ENCODE measurements at regions not wholly inside any gene's neighbourhood (a gene's known extent, or its start where the extent isn't known, plus 50 kb on each side); places are given as distances from the start of the nearest gene placed in this dataset.
A peak's percentile ranks its signal among the peaks of the same experiment; 100 is the strongest.

DNA sequence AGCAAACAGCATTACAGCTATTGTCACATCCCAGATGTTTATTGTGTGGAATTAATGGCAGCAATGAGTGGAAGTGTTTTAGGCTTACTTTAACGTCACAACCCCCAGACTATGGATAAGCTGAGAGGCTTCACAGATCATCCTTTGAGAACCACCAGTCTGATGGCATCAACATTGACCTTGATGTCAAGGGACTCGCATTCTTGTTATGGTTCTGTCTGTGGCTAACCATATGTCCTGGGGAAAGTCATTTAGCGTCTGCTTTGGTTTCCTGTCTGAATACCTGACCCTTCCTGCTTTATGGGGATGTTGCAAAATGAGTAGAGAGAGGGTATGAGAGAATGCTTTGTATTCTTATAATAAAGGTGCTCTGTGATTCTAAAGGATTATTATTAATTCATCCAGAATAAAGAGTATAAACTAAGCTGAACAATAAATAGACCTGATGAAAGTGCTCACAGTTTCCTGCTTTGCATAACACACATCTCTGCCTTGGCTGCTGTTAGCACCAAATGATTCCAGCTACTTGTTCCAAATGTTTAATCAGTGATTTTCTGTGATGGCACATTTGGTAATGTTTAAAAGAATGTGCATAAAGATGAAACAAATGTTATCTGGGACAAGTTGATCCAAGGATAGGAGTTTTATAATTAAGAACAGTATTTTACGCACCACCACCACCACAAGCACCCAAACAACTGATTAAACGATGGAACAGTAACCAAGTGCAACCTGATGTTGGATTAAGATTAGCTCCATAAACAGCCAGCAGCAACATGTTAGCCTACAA, 116.9 kb upstream of the LRIG3 start:
- H3K4me1 Mint-ChIP-seq (ENCODE audit: low read depth, unreplicated experiment), result peaks cover 74% of the 10 kb centered on the region
- no TSS peak for BruUV-seq (replicated peaks)
- peak overlapping the region; percentile 80 for H3K27ac Mint-ChIP-seq (ENCODE audit: unreplicated experiment)
- H3K4me3 Mint-ChIP-seq (ENCODE audit: low read depth, unreplicated experiment), result no peak overlapping the region
- CTCF ChIA-PET, result interaction anchor here (1.0 to 3.0 kb wide), 11 partner anchors 9 to 160 kb away, joined by 3 to 14 read pairs (median 5); no protein-coding TSS in a partner anchor
- intact Hi-C loops (cut with micrococcal nuclease; ENCODE audit: unreplicated experiment), result loop anchor here (1.0 to 2.0 kb wide), 2 partner anchors 86 to 95 kb away; no protein-coding TSS in a partner anchor
- no peaks in the 10 kb centered on the region for H3K9me3 Mint-ChIP-seq (ENCODE audit: low read depth, unreplicated experiment)
- H3K36me3 Mint-ChIP-seq (ENCODE audit: insufficient read depth, unreplicated experiment), result peaks cover 19% of the 10 kb centered on the region
- DNase-seq, result peak; percentile 48
- TF ChIP-seq, protein P1, sequence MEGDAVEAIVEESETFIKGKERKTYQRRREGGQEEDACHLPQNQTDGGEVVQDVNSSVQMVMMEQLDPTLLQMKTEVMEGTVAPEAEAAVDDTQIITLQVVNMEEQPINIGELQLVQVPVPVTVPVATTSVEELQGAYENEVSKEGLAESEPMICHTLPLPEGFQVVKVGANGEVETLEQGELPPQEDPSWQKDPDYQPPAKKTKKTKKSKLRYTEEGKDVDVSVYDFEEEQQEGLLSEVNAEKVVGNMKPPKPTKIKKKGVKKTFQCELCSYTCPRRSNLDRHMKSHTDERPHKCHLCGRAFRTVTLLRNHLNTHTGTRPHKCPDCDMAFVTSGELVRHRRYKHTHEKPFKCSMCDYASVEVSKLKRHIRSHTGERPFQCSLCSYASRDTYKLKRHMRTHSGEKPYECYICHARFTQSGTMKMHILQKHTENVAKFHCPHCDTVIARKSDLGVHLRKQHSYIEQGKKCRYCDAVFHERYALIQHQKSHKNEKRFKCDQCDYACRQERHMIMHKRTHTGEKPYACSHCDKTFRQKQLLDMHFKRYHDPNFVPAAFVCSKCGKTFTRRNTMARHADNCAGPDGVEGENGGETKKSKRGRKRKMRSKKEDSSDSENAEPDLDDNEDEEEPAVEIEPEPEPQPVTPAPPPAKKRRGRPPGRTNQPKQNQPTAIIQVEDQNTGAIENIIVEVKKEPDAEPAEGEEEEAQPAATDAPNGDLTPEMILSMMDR (IDR thresholded peaks at IDR 0.05; ENCODE audit: unreplicated experiment), result no peak
- no peaks in the 10 kb centered on the region for H3K27me3 Mint-ChIP-seq (ENCODE audit: unreplicated experiment)

- TF ChIP-seq, protein P1 (IDR thresholded peaks at IDR 0.05; ENCODE audit: unreplicated experiment), result no peak
- H3K4me1 Mint-ChIP-seq (ENCODE audit: low read depth, unreplicated experiment), result peaks cover 74% of the 10 kb centered on the region
- no peaks in the 10 kb centered on the region for H3K9me3 Mint-ChIP-seq (ENCODE audit: low read depth, unreplicated experiment)
- BruUV-seq (replicated peaks), result no TSS peak
- H3K4me3 Mint-ChIP-seq (ENCODE audit: low read depth, unreplicated experiment), result peak overlapping the region; percentile 33
- CTCF ChIA-PET, result interaction anchor here (1.1 to 3.0 kb wide), 10 partner anchors 14 to 159 kb away, joined by 3 to 14 read pairs (median 4); no protein-coding TSS in a partner anchor
- peak overlapping the region; percentile 80 for H3K27ac Mint-ChIP-seq (ENCODE audit: unreplicated experiment)
- no peaks in the 10 kb centered on the region for H3K27me3 Mint-ChIP-seq (ENCODE audit: unreplicated experiment)
- DNase-seq, result no peak
- intact Hi-C loops (cut with micrococcal nuclease; ENCODE audit: unreplicated experiment), result loop anchor here (2.0 kb wide), 1 partner anchor 86 kb away; no protein-coding TSS in a partner anchor
- H3K36me3 Mint-ChIP-seq (ENCODE audit: insufficient read depth, unreplicated experiment), result peaks cover 11% of the 10 kb centered on the region
Observed at GRCh38 chr12:59036347-59036746, 116.0 kb upstream of the LRIG3 start.

DNA sequence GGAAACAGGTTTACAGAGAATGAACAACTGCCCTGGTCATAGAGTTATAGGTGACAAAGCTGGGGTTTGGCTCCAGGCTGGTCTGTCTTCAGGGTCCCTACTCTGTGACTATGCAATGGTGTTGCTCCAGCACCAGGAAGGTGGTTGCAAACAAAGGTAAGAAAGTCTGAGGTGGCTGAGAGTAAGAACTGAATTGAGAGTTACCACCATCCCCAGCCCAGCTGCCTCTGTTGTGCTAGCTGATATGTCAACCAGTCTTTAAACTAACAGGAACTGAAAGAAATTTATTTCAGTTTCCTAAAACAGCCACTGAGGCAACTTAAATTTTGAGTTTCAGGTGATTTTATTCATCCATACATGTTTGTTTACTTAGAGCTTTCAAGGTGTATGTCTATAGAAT, 111.0 kb upstream of the LRIG3 start:
- Mint-ChIP-seq H3K27me3 (ENCODE audit: unreplicated experiment) (no peaks in the 10 kb centered on the region), H3K36me3 (ENCODE audit: insufficient read depth, unreplicated experiment) (no peaks in the 10 kb centered on the region), H3K9me3 (ENCODE audit: low read depth, unreplicated experiment) (no peaks in the 10 kb centered on the region), H3K27ac (ENCODE audit: unreplicated experiment) (no peak overlapping the region), H3K4me3 (ENCODE audit: low read depth, unreplicated experiment) (no peak overlapping the region), H3K4me1 (ENCODE audit: low read depth, unreplicated experiment) (peaks cover 42% of the 10 kb centered on the region)
- TF ChIP-seq, protein P1 (IDR thresholded peaks at IDR 0.05; ENCODE audit: unreplicated experiment), result no peak
- BruUV-seq (replicated peaks), result no TSS peak
- CTCF ChIA-PET, result no interaction called here
- DNase-seq, result no peak
- intact Hi-C loops (cut with micrococcal nuclease; ENCODE audit: unreplicated experiment), result no loop called here

GRCh38 chr12:59030415-59030814, 110.1 kb upstream of the LRIG3 start:
- intact Hi-C loops (cut with micrococcal nuclease; ENCODE audit: unreplicated experiment), result no loop called here
- H3K9me3 Mint-ChIP-seq (ENCODE audit: low read depth, unreplicated experiment), result no peaks in the 10 kb centered on the region
- no TSS peak for BruUV-seq (replicated peaks)
- H3K27me3 Mint-ChIP-seq (ENCODE audit: unreplicated experiment), result no peaks in the 10 kb centered on the region
- no peak overlapping the region for H3K27ac Mint-ChIP-seq (ENCODE audit: unreplicated experiment)
- CTCF ChIA-PET, result interaction anchor here (0.6 kb wide), 1 partner anchor 11 kb away, joined by 9 read pairs; no protein-coding TSS in a partner anchor
- TF ChIP-seq, protein P1 (IDR thresholded peaks at IDR 0.05; ENCODE audit: unreplicated experiment), result no peak
- no peaks in the 10 kb centered on the region for H3K36me3 Mint-ChIP-seq (ENCODE audit: insufficient read depth, unreplicated experiment)
- DNase-seq, result no peak
- H3K4me3 Mint-ChIP-seq (ENCODE audit: low read depth, unreplicated experiment), result no peak overlapping the region
- H3K4me1 Mint-ChIP-seq (ENCODE audit: low read depth, unreplicated experiment), result peaks cover 33% of the 10 kb centered on the region

Measured in Calu3 (cell line).